Loucy (cell line): ENCODE measurements at regions not wholly inside any gene's neighbourhood (a gene's known extent, or its start where the extent isn't known, plus 50 kb on each side); places are given as distances from the start of the nearest gene placed in this dataset.

ENCODE experiments used
- H2AFZ ChIP-seq: fragments of 200-600 bp; sonication (generic); 2 replicates; pipeline ENCODE4 v1.6.0; 2016; ENCODE audit warnings: antibody characterized with exemption, mild to moderate bottlenecking, low read length, moderate library complexity
- H3F3A ChIP-seq: fragments of 200-600 bp; 2 replicates; pipeline ENCODE4 v1.6.0; 2016; ENCODE audit warnings: antibody characterized with exemption, low read depth, mild to moderate bottlenecking
- H3K27me3 ChIP-seq: fragments of 200-600 bp; sonication (generic); 2 replicates; pipeline ENCODE4 v1.6.1; 2014; ENCODE audit warnings: low read length, mild to moderate bottlenecking; ENCODE audit not compliant: insufficient read depth, poor library complexity, severe bottlenecking
- H3K36me3 ChIP-seq: fragments of 200-600 bp; sonication (generic); 2 replicates; pipeline ENCODE4 v1.6.1; 2016; ENCODE audit warnings: low read length; ENCODE audit not compliant: insufficient read depth
- H3K4me1 ChIP-seq: fragments of 200-600 bp; sonication (generic); 2 replicates; pipeline ENCODE4 v1.5.1; 2014; ENCODE audit warnings: low read length, mild to moderate bottlenecking; ENCODE audit not compliant: insufficient read depth, poor library complexity, severe bottlenecking
- H3K4me2 ChIP-seq: fragments of 200-600 bp; sonication (generic); 2 replicates; pipeline ENCODE4 v1.6.0; 2014; ENCODE audit warnings: antibody characterized with exemption, low read length, low read depth, mild to moderate bottlenecking; ENCODE audit not compliant: poor library complexity, severe bottlenecking
- H3K4me3 ChIP-seq: fragments of 200-600 bp; sonication (generic); 2 replicates; pipeline ENCODE4 v1.5.1; 2014; ENCODE audit warnings: low read length, mild to moderate bottlenecking, mixed read lengths; ENCODE audit not compliant: poor library complexity, severe bottlenecking
- H3K79me2 ChIP-seq: fragments of 200-600 bp; sonication (generic); 2 replicates; pipeline ENCODE4 v1.6.1; 2014; ENCODE audit warnings: low read length; ENCODE audit not compliant: insufficient read depth
- H3K9ac ChIP-seq: fragments of 200-600 bp; sonication (generic); 2 replicates; pipeline ENCODE4 v1.6.0; 2014; ENCODE audit warnings: mild to moderate bottlenecking, low read depth, low read length, moderate library complexity; ENCODE audit not compliant: poor library complexity, severe bottlenecking
- H3K9me2 ChIP-seq: fragments of 200-600 bp; sonication (generic); replicated peaks from 2 replicates; pipeline ENCODE4 v1.6.1; 2016; ENCODE audit warnings: low read depth, low read length, mixed read lengths
- H3K9me3 ChIP-seq: fragments of 200-600 bp; sonication (generic); 2 replicates; pipeline ENCODE4 v1.6.1; 2014; ENCODE audit warnings: mild to moderate bottlenecking, antibody characterized with exemption, low read length, low read depth; ENCODE audit not compliant: insufficient read depth
- H4K20me1 ChIP-seq: fragments of 200-600 bp; sonication (generic); 2 replicates; pipeline ENCODE4 v1.6.0; 2014; ENCODE audit warnings: antibody characterized with exemption, low read length, mild to moderate bottlenecking; ENCODE audit not compliant: insufficient read depth, poor library complexity, severe bottlenecking
- CTCF ChIP-seq: fragments of 200-600 bp; sonication (generic); conservative IDR thresholded peaks from 2 replicates; pipeline ENCODE4 v1.5.1; 2014; ENCODE audit warnings: mild to moderate bottlenecking, antibody characterized with exemption, low read length
- EZH2phosphoT487 ChIP-seq: fragments of 200-600 bp; IDR thresholded peaks from 2 replicates; pipeline ENCODE4 v1.6.1; 2018; ENCODE audit warnings: antibody characterized with exemption, mild to moderate bottlenecking, moderate library complexity, borderline replicate concordance

GRCh38 chr12:47602949-47603558 is 102.8 kb downstream of the RPAP3 start:
- Histone ChIP-seq H3K27me3 (no peaks in the 10 kb centered on the region), H3K4me1 (no peaks in the 10 kb centered on the region), H3K9ac (no peak overlapping the region), H3K36me3 (no peaks in the 10 kb centered on the region), H3K4me3 (no peak overlapping the region), H3F3A (no peaks in the 10 kb centered on the region), H3K9me3 (peaks cover 12% of the 10 kb centered on the region; the same call in 1 of the 2 replicates), H3K9me2 (no peaks in the 10 kb centered on the region), H2AFZ (no peak overlapping the region), H3K4me2 (no peak overlapping the region), H3K79me2 (no peaks in the 10 kb centered on the region), H4K20me1 (no peaks in the 10 kb centered on the region)
- no peak for TF ChIP-seq EZH2phosphoT487
- no peak for TF ChIP-seq CTCF

- Histone ChIP-seq H4K20me1 (no peaks in the 10 kb centered on the region), H3K4me2 (no peak overlapping the region), H3K27me3 (no peaks in the 10 kb centered on the region), H3K9me3 (peaks cover 7% of the 10 kb centered on the region; the same call in 1 of the 2 replicates), H3K4me1 (no peaks in the 10 kb centered on the region), H3K9ac (no peak overlapping the region), H3K36me3 (no peaks in the 10 kb centered on the region), H3K79me2 (no peaks in the 10 kb centered on the region), H3K4me3 (no peak overlapping the region), H2AFZ (no peak overlapping the region), H3K9me2 (no peaks in the 10 kb centered on the region), H3F3A (no peaks in the 10 kb centered on the region)
- no peak for TF ChIP-seq CTCF
Measured at GRCh38 chr12:47602325-47602724, 103.5 kb downstream of the RPAP3 start.

- Histone ChIP-seq H3K79me2 (no peaks in the 10 kb centered on the region), H2AFZ (no peak overlapping the region), H3K9me3 (peaks cover 5% of the 10 kb centered on the region; the same call in 1 of the 2 replicates), H3F3A (no peaks in the 10 kb centered on the region), H3K4me2 (no peak overlapping the region), H3K4me3 (no peak overlapping the region), H3K4me1 (no peaks in the 10 kb centered on the region), H3K9me2 (no peaks in the 10 kb centered on the region), H3K36me3 (no peaks in the 10 kb centered on the region), H3K27me3 (no peaks in the 10 kb centered on the region), H3K9ac (no peak overlapping the region), H4K20me1 (no peaks in the 10 kb centered on the region)
- TF ChIP-seq CTCF: no peak
Measured at GRCh38 chr12:47601071-47601470, 104.8 kb downstream of the RPAP3 start.
